Fibroblast of pulmonary artery (primary cell): ENCODE measurements at regions not wholly inside any gene's neighbourhood (a gene's known extent, or its start where the extent isn't known, plus 50 kb on each side); places are given as distances from the start of the nearest gene placed in this dataset.

Source experiments
- DNase-seq: peaks from one replicate; pipeline ENCODE4 v3.0.0-alpha.2; 2010; ENCODE audit warnings: low read depth
- H3K4me3 ChIP-seq: replicated peaks from 2 replicates; pipeline ENCODE4 v1.5.1; 2011; ENCODE audit warnings: low read depth, mild to moderate bottlenecking, control low read depth, low read length, moderate library complexity
- TF ChIP-seq, protein P1 (sequence below): IDR thresholded peaks from 2 replicates; pipeline ENCODE4 v1.5.1; 2011; ENCODE audit warnings: mild to moderate bottlenecking, control low read depth, low read length, inconsistent platforms; ENCODE audit errors: missing control alignments

- no peak for DNase-seq
- H3K4me3 ChIP-seq: no peak overlapping the region
- TF ChIP-seq, protein P1, sequence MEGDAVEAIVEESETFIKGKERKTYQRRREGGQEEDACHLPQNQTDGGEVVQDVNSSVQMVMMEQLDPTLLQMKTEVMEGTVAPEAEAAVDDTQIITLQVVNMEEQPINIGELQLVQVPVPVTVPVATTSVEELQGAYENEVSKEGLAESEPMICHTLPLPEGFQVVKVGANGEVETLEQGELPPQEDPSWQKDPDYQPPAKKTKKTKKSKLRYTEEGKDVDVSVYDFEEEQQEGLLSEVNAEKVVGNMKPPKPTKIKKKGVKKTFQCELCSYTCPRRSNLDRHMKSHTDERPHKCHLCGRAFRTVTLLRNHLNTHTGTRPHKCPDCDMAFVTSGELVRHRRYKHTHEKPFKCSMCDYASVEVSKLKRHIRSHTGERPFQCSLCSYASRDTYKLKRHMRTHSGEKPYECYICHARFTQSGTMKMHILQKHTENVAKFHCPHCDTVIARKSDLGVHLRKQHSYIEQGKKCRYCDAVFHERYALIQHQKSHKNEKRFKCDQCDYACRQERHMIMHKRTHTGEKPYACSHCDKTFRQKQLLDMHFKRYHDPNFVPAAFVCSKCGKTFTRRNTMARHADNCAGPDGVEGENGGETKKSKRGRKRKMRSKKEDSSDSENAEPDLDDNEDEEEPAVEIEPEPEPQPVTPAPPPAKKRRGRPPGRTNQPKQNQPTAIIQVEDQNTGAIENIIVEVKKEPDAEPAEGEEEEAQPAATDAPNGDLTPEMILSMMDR: no peak
Observed at GRCh38 chr14:85881935-85882334, 352.0 kb downstream of the FLRT2 start.

GRCh38 chr14:85878874-85879273 lies 348.9 kb downstream of the FLRT2 start:
- DNase-seq: no peak
- TF ChIP-seq, protein P1: no peak
- no peak overlapping the region for H3K4me3 ChIP-seq

DNA sequence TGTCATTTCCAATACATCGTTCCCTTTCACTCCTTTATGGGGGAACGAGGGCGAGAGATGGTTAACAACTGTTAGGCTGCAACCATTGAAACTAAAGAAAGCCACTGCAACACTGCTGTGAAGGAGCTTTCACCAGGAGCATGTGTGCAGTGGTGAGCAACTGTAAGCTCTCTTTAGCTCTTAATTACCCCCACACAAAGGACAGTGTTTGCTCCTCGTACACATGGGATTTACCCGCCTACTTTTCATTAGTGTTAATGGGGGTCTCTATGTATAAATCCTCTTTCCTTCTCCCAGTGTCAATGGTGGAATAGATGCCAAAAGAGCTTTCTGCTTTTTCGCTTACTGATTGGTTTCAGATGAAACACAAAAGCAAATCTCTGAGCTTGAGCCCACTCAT lies 343.1 kb downstream of the FLRT2 start:
- TF ChIP-seq, protein P1: no peak
- no peak overlapping the region for H3K4me3 ChIP-seq
- no peak for DNase-seq

- TF ChIP-seq, protein P1: no peak
- H3K4me3 ChIP-seq: no peak overlapping the region
- DNase-seq: no peak
Observed at GRCh38 chr14:85867450-85867849, 337.5 kb downstream of the FLRT2 start.

GRCh38 chr14:85865701-85866100 lies 335.8 kb downstream of the FLRT2 start:
- H3K4me3 ChIP-seq: no peak overlapping the region
- DNase-seq: no peak
- TF ChIP-seq, protein P1: no peak

- DNase-seq: no peak
- H3K4me3 ChIP-seq: no peak overlapping the region
- TF ChIP-seq, protein P1: no peak
Observed at GRCh38 chr14:85858634-85859033, 328.7 kb downstream of the FLRT2 start.

- TF ChIP-seq, protein P1: peak; percentile 27
- no peak for DNase-seq
Observed at GRCh38 chr14:85856430-85856829, 326.5 kb downstream of the FLRT2 start.

More at GRCh38 chr14:85856430-85856829, 326.5 kb downstream of the FLRT2 start:
- H3K4me3 ChIP-seq: no peak overlapping the region
